NCI-H187 (cell line): ENCODE measurements at regions not wholly inside any gene's neighbourhood (a gene's known extent, or its start where the extent isn't known, plus 50 kb on each side); places are given as distances from the start of the nearest gene placed in this dataset.

Experiments
- DNase-seq, 2 experiments: peaks; one replicate each; lab custom pipeline; 2025; lab: John Stamatoyannopoulos, UW

- DNase-seq = no peak
These were observed 230.5 kb downstream of the PIK3C3 start for GRCh38 chr18:42185486-42185885.

- DNase-seq = no peak
These were observed 232.8 kb downstream of the PIK3C3 start for GRCh38 chr18:42187611-42188380.

- no peak for DNase-seq
These were observed 235.6 kb downstream of the PIK3C3 start for GRCh38 chr18:42190643-42191042.

- DNase-seq = no peak
These were observed 237.5 kb downstream of the PIK3C3 start for GRCh38 chr18:42192251-42193248.

- no peak for DNase-seq
These were observed 241.6 kb downstream of the PIK3C3 start for GRCh38 chr18:42196651-42197050.

- DNase-seq = no peak
These were observed 246.1 kb downstream of the PIK3C3 start for GRCh38 chr18:42201137-42201536.

- no peak for DNase-seq
These were observed 256.2 kb downstream of the PIK3C3 start for GRCh38 chr18:42211201-42211600.

- DNase-seq = no peak
These were observed 267.5 kb downstream of the PIK3C3 start for GRCh38 chr18:42222557-42222956.

GRCh38 chr18:42228581-42228980 is 273.5 kb downstream of the PIK3C3 start:
- DNase-seq = no peak

GRCh38 chr18:42229211-42230210 is 274.5 kb downstream of the PIK3C3 start:
- no peak for DNase-seq

- DNase-seq = no peak
These were observed 275.6 kb downstream of the PIK3C3 start for GRCh38 chr18:42230636-42231035.

- DNase-seq = no peak
These were observed 276.2 kb downstream of the PIK3C3 start for GRCh38 chr18:42231284-42231683.

GRCh38 chr18:42231796-42232195 is 276.8 kb downstream of the PIK3C3 start:
- no peak for DNase-seq

- no peak for DNase-seq
These were observed 278.9 kb downstream of the PIK3C3 start for GRCh38 chr18:42233908-42234307.

- no peak for DNase-seq
These were observed 287.7 kb downstream of the PIK3C3 start for GRCh38 chr18:42242758-42243157.

GRCh38 chr18:42245137-42245536 is 290.1 kb downstream of the PIK3C3 start:
- no peak for DNase-seq

GRCh38 chr18:42255908-42256765 is 301.1 kb downstream of the PIK3C3 start:
- no peak for DNase-seq

- no peak for DNase-seq
These were observed 303.4 kb downstream of the PIK3C3 start for GRCh38 chr18:42258301-42258965.

- no peak for DNase-seq
These were observed 306.7 kb downstream of the PIK3C3 start for GRCh38 chr18:42261731-42262130.

- no peak for DNase-seq
These were observed 309.5 kb downstream of the PIK3C3 start for GRCh38 chr18:42264497-42264896.
